GM18858 (cell line): ENCODE measurements at regions not wholly inside any gene's neighbourhood (a gene's known extent, or its start where the extent isn't known, plus 50 kb on each side); places are given as distances from the start of the nearest gene placed in this dataset.

ENCODE experiments used
- ATAC-seq: cut with Tn5 transposase; IDR thresholded peaks from one replicate; pipeline ENCODE4 v1.9.1; 2021; ENCODE audit not compliant: unreplicated experiment

GRCh38 chr6:121967631-121968030, 431.8 kb upstream of the HSF2 start:
- no peak for ATAC-seq

- ATAC-seq, result no peak
Observed at GRCh38 chr6:121971931-121972335, 427.5 kb upstream of the HSF2 start.

DNA sequence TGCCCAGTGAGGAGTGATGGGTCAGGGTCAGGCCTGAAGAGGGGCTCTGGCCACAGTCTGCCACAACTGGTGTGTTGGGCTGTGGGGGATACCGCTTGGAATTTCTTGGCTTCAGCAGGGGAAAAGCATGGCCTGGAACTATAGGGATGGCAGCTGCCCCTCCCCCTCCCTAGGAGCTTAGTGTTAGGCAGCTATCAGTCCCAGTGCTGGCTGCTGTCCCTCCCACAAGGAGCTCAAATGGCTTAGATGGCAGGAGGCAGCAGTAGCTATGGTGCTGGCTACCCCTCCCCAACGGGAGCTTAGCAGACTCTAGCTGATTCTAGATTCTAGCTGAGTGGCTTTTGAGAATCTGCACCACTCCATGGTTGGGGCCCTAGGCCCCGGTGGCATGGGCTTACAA, 414.5 kb upstream of the HSF2 start:
- no peak for ATAC-seq

DNA sequence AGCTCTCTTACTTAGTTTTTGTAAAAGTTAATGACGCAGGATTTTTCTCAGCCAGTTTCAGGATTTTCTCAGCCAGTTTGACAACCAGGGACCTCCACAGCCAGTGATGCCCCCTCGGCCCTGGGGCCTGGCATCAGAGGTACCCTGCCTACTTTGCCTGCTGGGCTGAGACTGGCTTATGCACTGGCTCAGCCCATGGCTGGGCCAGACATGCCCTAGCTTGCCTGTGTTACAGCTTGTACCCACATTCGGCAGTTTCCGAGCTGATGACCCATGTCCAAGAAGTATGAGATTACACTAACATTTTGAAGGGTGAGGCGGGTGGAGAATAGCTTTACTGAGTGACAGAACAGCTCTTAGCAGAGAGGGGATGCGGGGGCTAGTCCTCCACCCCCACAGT, 406.1 kb upstream of the HSF2 start:
- no peak for ATAC-seq

DNA sequence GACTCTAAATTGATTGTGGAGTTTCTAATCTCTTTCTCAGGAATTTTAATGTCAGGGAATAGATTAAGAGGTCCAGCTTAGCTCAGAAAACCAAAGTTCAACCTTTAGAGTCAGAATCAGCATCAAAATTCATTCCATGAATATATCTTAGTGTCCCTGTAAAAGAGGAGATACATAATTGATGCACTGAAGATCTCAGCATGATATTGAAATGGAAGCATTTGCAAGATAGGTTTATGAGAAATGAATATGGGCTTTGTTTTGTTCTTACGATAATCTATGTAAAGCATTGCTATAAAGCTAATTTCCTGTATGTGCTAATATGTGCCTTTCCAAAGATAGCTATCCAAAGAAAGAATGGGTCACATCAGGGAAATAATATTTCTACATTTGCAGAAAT, 404.5 kb upstream of the HSF2 start:
- ATAC-seq, result no peak

- ATAC-seq, result no peak
Observed at GRCh38 chr6:121998631-121999030, 400.8 kb upstream of the HSF2 start.

GRCh38 chr6:121999456-122000065, 399.9 kb upstream of the HSF2 start:
- ATAC-seq, result no peak

DNA sequence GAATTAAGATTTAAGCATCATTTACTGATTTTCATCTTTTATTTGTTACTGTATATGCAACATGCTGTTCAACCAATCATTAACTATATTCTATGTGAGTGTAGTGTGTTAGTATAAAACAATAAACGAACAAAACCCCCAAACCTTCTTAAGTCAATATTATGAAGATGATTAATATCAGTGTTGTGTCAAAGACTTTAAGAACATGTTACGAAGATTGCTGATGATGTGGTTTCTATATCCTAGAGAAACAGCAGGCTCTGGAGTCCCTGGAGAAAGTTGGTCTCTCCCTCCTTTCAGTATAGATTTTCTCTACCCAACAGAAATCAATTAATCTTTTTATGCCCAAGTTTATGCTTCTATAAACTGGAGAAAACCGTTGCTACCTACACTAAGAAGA, 393.8 kb upstream of the HSF2 start:
- no peak for ATAC-seq

DNA sequence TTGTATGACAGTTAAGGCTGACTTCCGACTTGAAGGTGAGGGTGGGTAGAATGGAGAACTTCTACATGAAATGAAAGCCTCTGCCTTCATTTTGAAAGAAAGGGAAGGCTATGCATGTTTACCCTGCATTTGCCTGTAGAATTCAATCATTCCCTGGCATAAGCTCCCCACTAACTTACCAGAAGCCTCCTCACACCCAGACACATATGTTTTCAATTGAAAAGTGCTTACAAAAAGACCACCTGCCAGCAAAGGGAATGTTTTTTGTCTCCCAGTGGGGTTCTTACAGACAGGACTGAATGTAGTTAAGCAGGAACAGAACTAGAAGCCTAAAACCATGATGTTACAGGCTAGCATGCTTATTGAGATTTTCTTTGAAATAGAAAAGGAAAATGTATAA, 392.1 kb upstream of the HSF2 start:
- no peak for ATAC-seq

DNA sequence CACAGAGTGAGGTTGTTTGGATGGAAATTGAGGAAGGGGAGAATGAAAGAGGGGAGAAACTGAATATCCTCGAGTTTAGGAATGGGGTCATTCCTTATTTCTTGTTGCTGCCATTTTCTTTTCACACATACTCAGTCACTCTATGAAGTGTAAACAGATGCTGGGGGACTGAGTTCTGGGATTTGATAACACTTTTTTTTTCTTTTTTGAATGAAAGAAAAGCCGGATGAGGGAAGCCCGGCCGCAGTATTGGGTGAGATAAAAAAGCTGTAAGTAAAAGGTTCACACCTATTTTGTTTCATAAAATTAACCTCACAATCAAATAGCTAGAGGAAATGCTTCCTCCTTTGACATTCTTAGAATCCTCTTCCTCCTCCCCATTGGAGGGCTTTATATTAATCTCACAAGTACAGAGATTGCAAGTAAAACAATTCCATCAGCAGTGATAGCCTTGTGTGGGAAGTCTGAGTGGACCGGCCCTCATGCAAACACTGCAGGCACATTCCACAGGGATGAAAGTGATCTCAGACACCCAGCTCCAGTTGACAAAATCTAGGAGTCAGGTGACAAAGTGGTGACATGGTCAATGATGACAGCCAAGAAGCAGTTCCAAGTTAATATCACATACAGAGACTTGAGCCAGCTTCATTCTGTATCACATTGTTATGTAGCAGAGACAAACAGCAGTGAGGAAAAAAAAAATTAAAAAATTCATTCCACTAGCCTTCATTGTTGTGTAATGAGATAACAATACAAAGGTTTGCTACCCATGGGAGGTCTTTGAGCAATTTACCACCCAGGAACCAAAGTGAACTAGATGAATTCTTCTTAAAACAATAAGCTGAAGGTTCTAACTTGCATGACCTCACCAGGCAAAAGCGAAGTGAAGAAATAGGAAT, 391.1 kb upstream of the HSF2 start:
- ATAC-seq, result no peak

DNA sequence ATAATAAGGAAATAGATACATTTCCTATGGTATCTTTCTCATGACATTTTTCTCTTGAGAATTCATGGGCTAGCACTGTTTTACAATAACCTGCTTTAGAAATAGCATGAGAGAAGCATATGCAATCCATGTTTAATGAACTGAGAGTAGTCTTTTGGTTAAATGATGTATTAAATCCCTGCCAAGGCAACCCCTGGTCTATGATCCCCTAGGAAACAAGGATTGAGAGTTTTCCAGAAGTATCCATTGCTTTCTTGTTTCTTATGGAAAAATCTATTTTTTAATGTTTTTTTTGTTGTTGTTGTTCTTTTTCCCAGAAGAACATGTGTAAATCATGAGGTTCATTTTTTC, 390.5 kb upstream of the HSF2 start:
- no peak for ATAC-seq

DNA sequence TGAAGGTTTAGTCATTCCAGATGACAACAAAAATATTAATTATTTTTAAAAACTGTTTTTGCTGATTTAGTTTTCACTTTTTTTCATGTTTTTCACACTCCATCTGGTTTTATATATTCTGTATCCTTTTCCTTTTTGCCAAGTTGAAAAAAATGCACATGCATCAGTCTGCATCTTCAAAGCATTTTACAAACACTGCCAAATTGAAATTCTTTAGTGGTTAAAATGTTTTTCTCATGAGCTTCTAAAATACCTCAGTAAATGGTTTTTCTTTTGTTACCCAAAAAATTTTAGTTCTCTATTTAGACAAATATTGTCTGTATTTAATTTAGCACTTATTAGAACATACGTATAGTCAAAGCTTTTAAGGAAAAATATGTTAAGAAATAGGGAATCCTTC, 386.9 kb upstream of the HSF2 start:
- no peak for ATAC-seq

GRCh38 chr6:122014961-122015360, 384.5 kb upstream of the HSF2 start:
- no peak for ATAC-seq

DNA sequence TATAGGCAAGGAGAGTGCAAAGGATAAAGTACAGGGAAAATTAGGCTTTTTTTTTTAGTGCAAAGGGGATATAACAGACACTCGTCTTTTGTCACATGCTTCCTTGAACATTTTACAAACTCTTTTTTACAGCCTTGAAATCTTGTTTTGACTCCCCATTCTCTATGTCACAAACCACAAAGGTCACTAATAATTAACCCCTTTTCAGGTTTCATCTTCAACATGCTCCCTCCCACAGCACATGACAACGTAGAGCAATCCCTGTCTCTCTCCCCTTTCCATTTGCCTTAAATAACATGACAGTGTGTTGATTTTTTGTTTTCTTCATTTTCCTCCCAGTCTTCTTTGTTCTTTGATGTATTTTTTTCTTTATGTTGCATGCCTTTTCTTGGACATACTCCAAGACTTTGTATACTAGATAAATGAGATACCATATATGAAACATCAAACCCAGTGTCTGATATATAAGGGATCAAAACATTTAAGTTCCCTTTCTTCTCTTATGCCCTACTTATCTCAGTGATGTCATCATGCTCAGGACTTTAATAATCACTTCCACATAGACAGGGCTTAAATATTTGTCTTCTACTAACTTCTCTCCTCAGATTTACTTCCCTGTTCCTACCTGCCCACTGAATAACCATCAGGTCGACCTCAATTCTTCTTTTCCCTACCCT, 378.7 kb upstream of the HSF2 start:
- peak; percentile 96 for ATAC-seq

- ATAC-seq, result no peak
Observed at GRCh38 chr6:122025104-122025503, 374.3 kb upstream of the HSF2 start.

DNA sequence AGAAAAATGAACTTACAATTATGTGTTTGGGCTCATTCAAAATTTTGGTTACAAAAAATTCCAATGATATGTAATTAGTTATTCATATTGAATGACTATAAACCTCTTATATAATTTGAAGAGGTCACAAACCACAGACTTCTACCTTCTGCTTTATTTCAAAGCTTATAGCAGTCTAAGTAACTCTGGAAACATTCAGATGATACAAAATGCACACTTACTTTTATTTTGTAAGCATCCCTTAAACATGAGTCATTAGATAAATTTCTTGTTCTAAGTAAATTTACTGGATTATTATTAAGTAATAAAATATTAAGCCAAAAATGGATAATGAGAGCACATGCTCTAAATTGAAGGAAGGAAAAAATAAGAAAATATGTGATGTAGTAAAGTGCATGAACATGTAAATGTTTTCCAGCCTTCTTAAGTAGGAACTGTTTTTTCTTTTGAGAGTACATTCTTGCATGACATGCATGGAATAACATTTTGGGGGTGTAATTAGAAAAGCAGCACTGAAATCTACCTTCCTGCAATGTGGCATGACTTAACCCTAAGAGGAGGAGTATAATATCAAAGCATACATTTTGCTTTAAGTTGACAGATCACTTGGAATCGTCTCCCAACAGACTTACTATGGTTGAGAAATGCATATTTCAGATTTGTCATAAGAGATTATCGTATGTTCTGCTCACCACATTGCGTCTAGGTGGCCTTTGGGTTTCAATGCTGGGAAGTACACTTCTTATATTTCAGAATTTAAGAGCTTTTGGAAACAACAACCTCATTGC, 372.7 kb upstream of the HSF2 start:
- no peak for ATAC-seq

DNA sequence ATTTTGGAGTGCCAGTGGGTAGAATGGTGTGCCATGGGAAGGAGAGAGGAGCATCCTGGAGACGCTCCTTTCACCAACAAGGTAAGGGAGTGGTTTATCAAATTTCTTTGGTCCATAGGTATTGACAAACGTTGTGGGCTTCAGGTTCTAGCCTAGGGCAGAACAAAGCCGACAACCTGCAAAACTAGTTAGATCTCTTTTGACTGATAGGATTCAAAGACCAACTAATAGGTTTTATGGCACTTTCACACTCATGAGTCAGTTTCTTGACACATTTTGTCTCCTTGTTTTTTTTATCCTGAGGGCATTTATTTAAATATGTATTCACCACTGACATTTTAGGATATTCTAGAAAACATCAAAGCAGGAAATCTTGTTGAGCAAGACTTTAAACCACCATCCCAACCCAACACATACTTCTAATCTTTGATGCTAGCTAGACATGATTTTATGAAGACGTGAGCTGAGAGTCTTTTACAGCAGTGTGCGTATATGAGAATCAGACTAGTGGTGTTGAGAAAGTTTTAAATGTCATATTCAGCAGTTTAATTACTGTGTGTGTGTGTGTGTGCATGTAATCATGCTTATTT, 370.4 kb upstream of the HSF2 start:
- no peak for ATAC-seq

DNA sequence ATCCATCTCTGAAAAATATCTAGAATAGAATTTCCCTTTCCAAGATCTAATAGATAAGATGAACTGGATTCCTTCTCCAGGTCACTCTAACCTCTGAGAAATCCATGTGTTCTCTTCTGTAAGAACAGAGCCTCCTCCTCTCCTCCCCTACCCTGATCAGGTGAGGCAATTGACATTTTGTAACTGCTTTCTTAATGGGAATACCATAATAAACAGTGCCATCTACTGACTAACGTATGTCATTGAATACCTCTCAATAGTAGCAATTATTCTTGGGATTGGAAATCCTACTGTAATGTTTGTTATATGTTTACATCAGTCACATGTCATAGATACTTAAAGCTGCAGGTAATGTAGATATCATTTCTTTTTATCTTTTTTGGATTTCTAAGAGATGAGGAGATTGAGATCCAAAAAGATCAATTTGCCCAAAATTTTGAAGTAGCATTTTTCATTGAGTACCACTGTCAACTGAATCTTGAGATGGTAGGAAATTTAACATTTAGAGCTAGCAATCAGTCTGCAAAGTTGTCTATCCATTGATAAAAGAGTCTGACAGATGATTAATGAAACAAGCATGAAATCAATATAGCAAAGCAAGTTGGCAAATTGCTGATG, 365.8 kb upstream of the HSF2 start:
- peak; percentile 92 for ATAC-seq

- ATAC-seq, result no peak
Observed at GRCh38 chr6:122035173-122035572, 364.3 kb upstream of the HSF2 start.

DNA sequence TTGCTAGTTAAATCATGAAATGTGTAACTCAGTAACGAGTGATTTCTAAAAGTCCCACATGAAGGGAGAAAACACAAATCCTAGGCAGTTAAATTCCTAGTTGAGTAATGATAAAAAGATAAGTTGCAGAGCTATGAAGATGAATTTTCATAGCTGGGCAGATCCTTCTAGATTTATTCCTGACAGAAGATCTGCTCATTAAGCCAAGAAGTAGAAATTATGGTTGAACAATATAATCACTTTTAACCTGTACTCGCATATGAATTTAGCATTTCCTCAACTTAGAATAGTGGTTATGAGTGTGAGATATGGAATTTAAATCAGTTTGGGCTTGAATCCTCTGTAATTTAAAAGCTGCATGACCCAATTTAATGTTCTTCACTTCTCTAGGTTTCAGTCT, 359.2 kb upstream of the HSF2 start:
- no peak for ATAC-seq

DNA sequence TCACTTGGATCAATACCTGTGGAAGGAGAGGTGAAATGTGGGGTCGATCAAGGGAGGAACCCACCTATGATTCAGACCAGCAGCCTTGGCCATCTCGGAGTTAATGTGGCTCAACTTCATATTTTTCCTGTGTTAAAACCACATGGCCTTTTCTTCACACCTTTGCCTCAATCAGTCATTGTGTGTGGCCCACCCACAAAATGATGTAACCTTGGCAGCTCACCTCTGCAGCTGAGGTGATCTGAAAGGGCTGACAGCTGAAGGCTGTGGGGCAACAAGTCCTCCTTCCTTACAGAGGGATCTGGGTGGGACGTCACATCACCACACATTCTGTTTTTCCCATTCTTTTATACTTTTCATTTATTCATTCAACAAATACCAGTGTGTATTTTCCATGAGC, 357.1 kb upstream of the HSF2 start:
- ATAC-seq, result no peak
